ENCODE measurements at regions not wholly inside any gene's neighbourhood (a gene's known extent, or its start where the extent isn't known, plus 50 kb on each side); places are given as distances from the start of the nearest gene placed in this dataset.

- DNase-seq: no peak
These were observed 262.4 kb upstream of the SLC14A2 start for GRCh38 chr18:45352874-45353273.

- no peak for DNase-seq
These were observed 261.7 kb upstream of the SLC14A2 start for GRCh38 chr18:45353530-45353929.

- DNase-seq: no peak
These were observed 259.2 kb upstream of the SLC14A2 start for GRCh38 chr18:45355944-45356520.

GRCh38 chr18:45357686-45358470 is 257.4 kb upstream of the SLC14A2 start:
- DNase-seq: no peak

- DNase-seq: no peak
These were observed 255.8 kb upstream of the SLC14A2 start for GRCh38 chr18:45359275-45360009.

- DNase-seq: no peak
These were observed 254.0 kb upstream of the SLC14A2 start for GRCh38 chr18:45361125-45361851.

GRCh38 chr18:45363196-45363595 is 252.1 kb upstream of the SLC14A2 start:
- no peak for DNase-seq

- DNase-seq: no peak
These were observed 249.4 kb upstream of the SLC14A2 start for GRCh38 chr18:45365835-45366234.

GRCh38 chr18:45370255-45371010 is 244.8 kb upstream of the SLC14A2 start:
- DNase-seq: no peak

- DNase-seq: no peak
These were observed 241.9 kb upstream of the SLC14A2 start for GRCh38 chr18:45373286-45373880.

GRCh38 chr18:45374236-45374635 is 241.0 kb upstream of the SLC14A2 start:
- DNase-seq: no peak

GRCh38 chr18:45374878-45375630 is 240.2 kb upstream of the SLC14A2 start:
- DNase-seq: no peak

- DNase-seq: no peak
These were observed 239.1 kb upstream of the SLC14A2 start for GRCh38 chr18:45376193-45376592.

- no peak for DNase-seq
These were observed 237.0 kb upstream of the SLC14A2 start for GRCh38 chr18:45378308-45378707.

GRCh38 chr18:45378933-45379332 is 236.3 kb upstream of the SLC14A2 start:
- DNase-seq: no peak

GRCh38 chr18:45379903-45380302 is 235.4 kb upstream of the SLC14A2 start:
- DNase-seq: no peak

- no peak for DNase-seq
These were observed 234.0 kb upstream of the SLC14A2 start for GRCh38 chr18:45381282-45381681.

GRCh38 chr18:45383228-45383627 is 232.0 kb upstream of the SLC14A2 start:
- no peak for DNase-seq

- DNase-seq: no peak
These were observed 230.9 kb upstream of the SLC14A2 start for GRCh38 chr18:45384137-45384961.

GRCh38 chr18:45384962-45385315 is 230.3 kb upstream of the SLC14A2 start:
- DNase-seq: no peak
